ENCODE measurements at regions not wholly inside any gene's neighbourhood (a gene's known extent, or its start where the extent isn't known, plus 50 kb on each side); places are given as distances from the start of the nearest gene placed in this dataset.
A peak's percentile ranks its signal among the peaks of the same experiment; 100 is the strongest.

DNA sequence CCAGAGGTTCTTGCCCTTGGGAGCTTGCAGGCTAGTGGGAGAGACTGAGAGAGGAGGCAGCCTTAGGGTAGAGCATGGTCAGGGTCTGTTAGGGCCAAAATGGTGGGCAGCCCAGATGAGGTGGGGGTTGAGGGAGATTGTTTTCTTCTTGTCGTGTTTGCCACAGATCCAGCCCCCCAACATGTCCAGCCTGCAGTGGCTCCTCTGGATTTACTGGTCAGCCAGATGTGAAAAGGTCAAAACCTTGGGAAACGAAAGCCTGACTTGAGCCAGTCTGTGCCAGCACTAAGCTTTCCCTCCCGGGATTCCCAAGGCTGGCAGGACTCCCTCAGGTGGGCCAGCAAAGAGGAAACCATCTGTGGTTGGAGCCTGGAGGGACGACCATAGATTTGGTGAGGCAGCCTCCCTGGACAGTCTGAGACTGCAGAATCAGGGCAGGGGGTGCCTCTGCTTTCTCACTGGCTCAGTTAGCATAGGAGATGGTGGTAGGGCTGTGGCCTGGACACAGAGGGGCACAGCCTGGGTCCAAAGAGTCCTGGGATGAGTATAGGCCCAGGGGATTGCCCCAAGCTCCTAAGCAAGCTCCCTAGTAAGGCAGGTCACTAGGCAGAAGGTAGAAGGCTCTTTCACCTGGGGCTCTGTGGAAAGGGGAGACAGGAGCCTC is 51.2 kb upstream of the PRR23C start:
- Mint-ChIP-seq H3K36me3 (no peaks in the 10 kb centered on the region), H3K4me1 (no peaks in the 10 kb centered on the region)
- DNase-seq = no peak

DNA sequence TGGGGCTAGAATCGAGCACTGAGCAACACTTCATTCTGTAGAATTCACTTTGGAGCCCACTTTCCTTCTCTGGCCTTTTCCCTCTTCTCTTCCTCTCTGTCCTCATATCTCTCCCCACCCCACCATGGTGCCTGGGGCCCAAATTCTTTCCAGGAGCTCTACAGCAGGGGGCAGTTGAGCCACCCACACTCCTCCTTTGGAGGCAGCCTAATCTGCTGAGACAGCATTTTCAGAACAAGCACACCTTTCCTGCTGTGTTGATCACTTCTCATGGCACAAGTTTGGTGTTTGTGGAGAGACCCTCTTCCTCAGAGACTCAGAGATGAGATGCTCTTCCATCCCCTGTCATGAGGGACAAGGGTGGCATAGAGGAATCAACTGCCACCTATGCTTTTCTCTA is 52.0 kb upstream of the PRR23C start:
- Mint-ChIP-seq H3K9me3 (peaks cover 9 to 14% of the 10 kb centered on the region in 2 donors), H3K27ac (no peak overlapping the region), H3K4me3 (no peak overlapping the region), H3K36me3 (no peaks in the 10 kb centered on the region), H3K4me1 (no peaks in the 10 kb centered on the region), H3K27me3 (peaks cover 13 to 19% of the 10 kb centered on the region in 2 donors)
- no peak for DNase-seq
- no peak for ATAC-seq (replicated peaks)

More for the DNA sequence above, 51.2 kb upstream of the PRR23C start:
- Mint-ChIP-seq H3K4me3 (no peak overlapping the region), H3K27me3 (peaks cover 13 to 19% of the 10 kb centered on the region in 2 donors), H3K27ac (no peak overlapping the region), H3K9me3 (peaks cover 9 to 14% of the 10 kb centered on the region in 2 donors)
- ATAC-seq (replicated peaks) = peak in 1 of 2 donors; percentile 5

DNA sequence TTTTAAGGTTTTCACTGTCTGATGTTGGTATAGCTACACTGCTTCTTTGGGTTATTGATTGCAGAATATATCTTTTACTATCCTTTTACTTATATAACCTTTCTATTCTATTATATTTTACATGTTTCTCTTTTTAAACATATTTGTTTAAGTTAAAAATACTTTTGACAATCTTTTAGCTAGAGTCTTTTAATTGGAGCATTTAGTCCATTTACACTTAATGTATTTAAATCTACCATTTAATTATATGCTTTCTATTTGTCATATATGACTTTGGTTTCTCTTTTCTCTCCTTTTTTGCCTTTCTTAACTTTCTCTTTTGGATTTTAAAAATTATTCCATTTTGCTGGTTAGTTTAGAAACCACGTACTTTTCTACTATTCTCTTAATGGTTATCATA is 53.7 kb upstream of the PRR23C start:
- H3K4me3 Mint-ChIP-seq = no peak overlapping the region
- peaks cover 12 to 22% of the 10 kb centered on the region in 2 donors for H3K27me3 Mint-ChIP-seq
- peaks cover 4 to 9% of the 10 kb centered on the region in 2 donors for H3K9me3 Mint-ChIP-seq
- H3K4me1 Mint-ChIP-seq = no peaks in the 10 kb centered on the region
- H3K36me3 Mint-ChIP-seq = no peaks in the 10 kb centered on the region
- no peak for ATAC-seq (replicated peaks)
- no peak for DNase-seq
- no peak overlapping the region for H3K27ac Mint-ChIP-seq

DNA sequence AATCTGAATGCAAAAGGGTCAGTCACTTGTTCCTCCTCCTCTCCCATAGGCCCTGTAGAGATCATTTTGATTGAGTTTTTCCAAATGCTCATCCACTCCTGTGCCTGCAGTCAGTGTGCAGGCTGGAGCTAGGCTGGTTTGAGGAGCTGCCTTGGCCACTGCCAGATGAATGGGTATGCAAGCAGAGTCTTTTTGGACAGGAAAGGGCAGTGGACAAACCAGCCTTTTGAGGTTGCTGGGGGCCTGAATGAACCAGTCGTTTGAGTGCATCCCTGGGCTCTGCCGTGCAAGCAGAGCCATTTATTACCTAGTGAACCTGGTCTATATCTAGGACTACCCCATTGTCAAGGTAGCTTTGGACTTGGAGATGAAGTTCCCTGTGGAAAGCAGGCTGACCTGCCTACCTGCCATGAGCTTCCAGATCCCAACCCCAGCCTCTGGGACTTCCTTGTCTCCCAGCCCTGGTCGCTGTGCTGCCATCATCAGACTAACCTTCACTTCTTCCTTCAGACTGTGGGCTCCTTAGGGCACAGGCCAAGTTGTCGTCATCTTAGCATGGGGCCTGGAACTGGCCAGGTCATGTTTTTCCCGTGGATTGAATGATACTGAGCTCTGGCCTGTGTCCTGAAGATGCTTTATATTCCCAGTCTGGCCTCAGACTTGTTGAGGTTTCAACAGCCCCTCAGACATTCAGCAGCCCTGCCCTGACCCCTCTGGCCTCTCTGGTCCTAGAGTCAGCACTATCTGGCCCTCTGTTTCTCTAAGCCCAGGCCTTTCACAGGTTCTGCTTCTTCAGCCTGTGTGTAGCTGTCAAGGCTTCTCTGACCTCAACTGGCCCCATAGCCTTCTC is 55.5 kb upstream of the PRR23C start:
- H3K4me1 Mint-ChIP-seq = no peaks in the 10 kb centered on the region
- ATAC-seq (replicated peaks) (no peak), DNase-seq (no peak)
- H3K27ac Mint-ChIP-seq = no peak overlapping the region
- H3K36me3 Mint-ChIP-seq = no peaks in the 10 kb centered on the region
- H3K9me3 Mint-ChIP-seq = peaks cover 2 to 4% of the 10 kb centered on the region in 2 donors
- H3K4me3 Mint-ChIP-seq = no peak overlapping the region
- H3K27me3 Mint-ChIP-seq = peaks cover 12 to 13% of the 10 kb centered on the region in 2 donors

DNA sequence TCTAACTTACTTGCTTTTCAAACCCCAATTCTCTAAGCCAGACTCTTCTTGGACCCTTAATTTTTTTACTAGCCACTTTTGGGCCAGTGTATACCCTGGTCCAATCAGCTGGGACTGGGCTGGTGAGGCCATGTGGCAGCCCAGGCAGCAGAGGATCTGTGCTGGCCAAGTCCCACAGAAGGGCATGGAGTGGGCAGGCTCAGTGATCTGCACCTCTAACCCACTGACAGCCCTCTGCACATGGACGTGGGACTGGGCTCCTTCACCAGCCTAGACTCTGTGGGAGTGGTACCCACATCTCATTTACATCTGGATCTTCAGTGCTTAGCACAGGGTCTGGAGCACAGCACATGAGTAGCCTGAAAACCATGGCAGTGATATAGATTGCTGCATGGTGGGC is 56.1 kb upstream of the PRR23C start:
- no peak for DNase-seq
- H3K4me1 Mint-ChIP-seq = no peaks in the 10 kb centered on the region
- peak in 1 of 2 donors; percentile 21 for ATAC-seq (replicated peaks)
- no peak overlapping the region for H3K4me3 Mint-ChIP-seq
- peaks cover 2 to 4% of the 10 kb centered on the region in 2 donors for H3K9me3 Mint-ChIP-seq
- H3K36me3 Mint-ChIP-seq = no peaks in the 10 kb centered on the region
- H3K27me3 Mint-ChIP-seq = peaks cover 13 to 16% of the 10 kb centered on the region in 2 donors
- no peak overlapping the region for H3K27ac Mint-ChIP-seq

DNA sequence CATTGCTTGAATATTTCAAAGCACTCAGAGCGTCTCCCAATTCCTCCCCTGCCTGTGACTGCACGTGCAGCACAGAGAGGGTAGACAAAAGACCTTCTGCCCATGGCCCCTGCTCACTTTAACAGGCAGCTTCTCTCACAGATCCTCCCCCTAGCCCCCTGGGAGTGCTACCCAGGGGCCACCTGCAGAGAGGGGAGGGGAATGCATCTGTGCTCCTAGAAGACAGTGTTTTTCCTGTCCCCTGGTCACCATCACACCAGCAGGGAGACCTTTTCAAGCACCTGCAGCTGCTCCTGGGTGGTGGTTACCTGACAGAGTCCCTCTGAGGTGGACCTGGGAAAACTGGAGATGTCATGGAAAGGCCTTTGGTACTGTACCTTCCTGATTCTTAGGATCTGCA is 56.7 kb upstream of the PRR23C start:
- H3K9me3 Mint-ChIP-seq = peaks cover 2 to 4% of the 10 kb centered on the region in 2 donors
- H3K36me3 Mint-ChIP-seq = no peaks in the 10 kb centered on the region
- no peaks in the 10 kb centered on the region for H3K4me1 Mint-ChIP-seq
- DNase-seq = no peak
- H3K27me3 Mint-ChIP-seq = peaks cover 13 to 18% of the 10 kb centered on the region in 2 donors
- no peak overlapping the region for H3K4me3 Mint-ChIP-seq
- ATAC-seq (replicated peaks) = no peak
- no peak overlapping the region for H3K27ac Mint-ChIP-seq

DNA sequence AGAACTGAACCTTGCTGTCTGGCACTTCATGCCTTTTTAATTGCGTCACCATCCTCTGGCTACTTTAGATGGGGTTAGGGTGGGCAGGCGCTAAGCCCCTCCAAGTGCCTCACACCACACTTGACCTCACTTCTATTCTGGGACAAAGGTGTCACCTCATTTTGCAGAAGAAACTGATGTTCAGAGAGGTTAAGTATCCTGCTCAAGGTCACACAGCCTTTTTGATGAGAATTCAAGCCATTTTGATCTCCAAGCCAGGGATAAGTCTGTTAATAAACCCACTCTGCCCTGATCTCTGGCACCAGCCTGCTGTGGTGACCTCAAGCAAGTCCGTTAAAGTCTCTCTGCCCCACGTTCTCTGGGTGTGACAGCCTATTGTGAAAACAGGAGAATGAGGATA is 58.8 kb upstream of the PRR23C start:
- Mint-ChIP-seq H3K27me3 (peaks cover 9 to 13% of the 10 kb centered on the region in 2 donors), H3K9me3 (peaks cover 0 to 3% of the 10 kb centered on the region in 2 donors), H3K36me3 (no peaks in the 10 kb centered on the region), H3K4me1 (no peaks in the 10 kb centered on the region), H3K4me3 (no peak overlapping the region), H3K27ac (no peak overlapping the region)
- DNase-seq (no peak), ATAC-seq (replicated peaks) (no peak)

DNA sequence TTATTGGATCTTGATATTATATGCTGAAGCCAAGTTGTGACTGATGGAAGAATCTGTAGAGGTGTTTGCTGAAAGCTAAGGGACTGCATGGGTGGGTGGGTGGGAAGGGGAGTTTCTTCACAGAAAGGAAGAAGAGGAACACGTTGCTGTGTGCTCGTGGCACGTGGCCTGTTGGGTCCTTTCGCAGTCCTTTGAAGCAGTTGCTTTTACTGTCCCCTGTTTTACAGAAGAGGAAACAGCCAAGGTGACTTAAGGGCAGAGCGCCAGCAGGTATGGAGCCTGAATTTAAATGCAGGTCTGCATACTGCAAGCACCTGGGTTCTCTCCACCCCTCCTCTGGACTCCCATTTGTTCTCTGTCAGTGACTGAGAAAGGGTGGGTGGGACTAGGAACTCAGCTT is 59.4 kb upstream of the PRR23C start:
- Mint-ChIP-seq H3K27me3 (peaks cover 9 to 13% of the 10 kb centered on the region in 2 donors), H3K4me1 (no peaks in the 10 kb centered on the region)

DNA sequence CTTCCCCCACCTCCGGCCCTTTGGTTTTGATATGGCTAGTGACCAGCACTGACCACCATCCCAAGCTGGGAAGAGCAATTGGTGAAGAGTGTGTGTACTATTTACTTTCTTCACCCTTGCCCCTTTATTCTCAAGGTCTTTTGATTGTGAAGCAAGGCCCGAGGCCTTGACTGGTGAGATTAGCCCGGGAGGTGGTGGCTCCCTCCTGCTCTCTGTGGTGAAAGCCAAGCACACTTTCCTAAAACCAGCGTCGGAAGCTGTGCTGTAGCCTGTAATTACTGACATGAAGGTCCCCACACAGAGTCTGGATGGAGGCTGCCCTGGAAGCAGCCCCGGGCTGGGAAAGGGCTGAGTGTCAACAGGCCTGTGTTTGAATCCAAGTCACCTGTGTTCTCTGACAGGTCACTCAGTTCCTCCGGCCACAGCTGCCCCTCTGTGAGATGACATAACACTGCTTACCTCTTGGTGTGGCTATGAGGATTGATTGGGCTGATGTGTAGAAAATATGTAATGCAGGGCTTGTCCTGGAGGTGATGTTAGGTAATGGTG is 60.5 kb upstream of the PRR23C start:
- no peaks in the 10 kb centered on the region for H3K4me1 Mint-ChIP-seq
- no peak overlapping the region for H3K4me3 Mint-ChIP-seq
- H3K36me3 Mint-ChIP-seq = no peaks in the 10 kb centered on the region
- H3K27ac Mint-ChIP-seq = no peak overlapping the region
- ATAC-seq (replicated peaks) (no peak), DNase-seq (no peak)
- H3K9me3 Mint-ChIP-seq = no peaks in the 10 kb centered on the region
- H3K27me3 Mint-ChIP-seq = peaks cover 9 to 13% of the 10 kb centered on the region in 2 donors

More for the DNA sequence above, 59.4 kb upstream of the PRR23C start:
- H3K9me3 Mint-ChIP-seq = no peaks in the 10 kb centered on the region
- no peak overlapping the region for H3K4me3 Mint-ChIP-seq
- ATAC-seq (replicated peaks) (no peak), DNase-seq (no peak)
- no peak overlapping the region for H3K27ac Mint-ChIP-seq
- no peaks in the 10 kb centered on the region for H3K36me3 Mint-ChIP-seq

DNA sequence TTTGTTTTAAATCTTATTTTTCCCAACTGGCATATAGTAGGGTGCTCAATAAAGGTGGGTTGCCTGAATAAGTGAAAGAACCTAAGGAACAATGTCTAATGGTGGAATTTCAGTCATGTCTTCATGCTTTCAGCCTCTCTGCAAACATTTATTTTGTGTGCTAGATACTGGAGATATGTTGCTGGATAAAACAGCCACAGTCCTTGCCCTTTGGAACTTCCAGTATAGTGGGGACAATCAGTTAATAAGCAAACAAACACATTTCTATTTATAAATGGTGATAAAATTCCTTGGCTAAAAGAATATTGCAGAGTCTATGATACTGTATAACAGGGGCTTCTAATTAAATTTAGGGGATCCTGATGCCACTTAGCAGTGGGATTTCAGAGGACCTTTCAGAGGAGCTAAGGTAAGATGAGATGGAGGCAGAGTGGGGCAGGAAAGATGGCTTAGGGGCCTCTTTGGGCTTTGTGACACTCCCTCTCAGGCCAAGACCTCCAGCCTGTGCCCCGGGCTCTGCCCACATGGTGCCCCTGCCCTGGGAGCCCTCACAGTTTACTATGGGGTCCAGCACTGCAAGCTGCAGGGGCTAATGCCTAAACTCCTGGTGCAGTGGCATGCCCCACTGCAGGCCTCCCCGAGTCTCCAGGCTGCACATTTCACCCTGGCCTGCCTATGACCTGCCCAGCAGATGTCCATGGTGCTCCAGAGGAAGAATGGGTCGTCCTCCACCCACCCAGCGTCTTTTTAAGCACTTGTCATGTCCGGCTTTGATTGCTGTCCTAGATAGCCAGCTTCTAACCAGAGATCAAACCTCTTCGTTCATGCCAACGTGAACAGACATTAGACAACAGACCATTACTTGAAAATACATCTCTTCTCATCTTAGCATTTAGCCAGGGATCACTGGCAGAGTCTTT is 61.6 kb upstream of the PRR23C start:
- H3K27me3 Mint-ChIP-seq = peaks cover 13 to 17% of the 10 kb centered on the region in 2 donors
- no peaks in the 10 kb centered on the region for H3K4me1 Mint-ChIP-seq
- H3K36me3 Mint-ChIP-seq = no peaks in the 10 kb centered on the region
- H3K9me3 Mint-ChIP-seq = no peaks in the 10 kb centered on the region
- H3K27ac Mint-ChIP-seq = no peak overlapping the region
- H3K4me3 Mint-ChIP-seq = no peak overlapping the region
- no peak for DNase-seq
- no peak for ATAC-seq (replicated peaks)

DNA sequence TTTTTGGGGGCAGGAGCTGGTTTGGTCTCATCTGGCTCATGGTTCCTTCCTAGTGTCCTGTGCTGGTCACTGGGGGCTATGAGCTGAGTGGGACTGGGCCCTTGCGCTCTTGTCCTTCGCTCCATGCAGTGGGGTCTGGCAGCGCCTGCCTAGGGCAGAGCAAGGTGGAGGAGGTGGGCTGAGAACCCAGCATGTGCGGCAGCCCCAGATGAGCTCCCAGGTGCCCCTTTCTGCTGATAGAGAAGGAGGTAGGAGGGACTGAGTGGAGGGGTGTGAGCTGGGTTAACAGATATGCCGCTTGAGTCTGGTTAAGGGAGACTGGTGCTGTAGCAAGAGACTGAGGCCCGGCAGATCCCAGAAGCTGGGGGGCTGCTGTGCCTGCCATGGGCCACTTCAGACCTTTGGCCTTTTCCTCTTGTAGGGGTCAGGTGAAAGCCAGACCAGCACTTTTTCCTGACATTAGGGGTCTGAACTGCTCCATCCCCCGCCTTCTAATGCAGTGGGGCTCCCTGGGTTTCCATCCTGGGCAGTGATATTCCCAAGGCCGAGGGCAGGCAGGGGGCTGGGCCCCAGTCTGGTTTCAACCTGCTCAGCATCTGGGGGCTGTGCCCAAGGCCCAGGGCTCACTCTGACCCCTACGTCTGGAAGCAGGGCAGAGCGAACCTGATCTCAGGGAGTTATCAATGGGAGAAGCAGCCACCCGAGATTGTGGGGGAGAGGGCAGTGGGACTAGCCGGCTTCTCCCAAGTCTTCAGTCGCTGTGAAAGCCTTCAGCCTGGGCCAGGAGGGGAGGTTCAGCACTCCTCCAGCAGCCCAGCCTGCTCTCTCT is 62.9 kb upstream of the PRR23C start:
- DNase-seq = no peak
- peaks cover 0 to 3% of the 10 kb centered on the region in 2 donors for H3K4me1 Mint-ChIP-seq

DNA sequence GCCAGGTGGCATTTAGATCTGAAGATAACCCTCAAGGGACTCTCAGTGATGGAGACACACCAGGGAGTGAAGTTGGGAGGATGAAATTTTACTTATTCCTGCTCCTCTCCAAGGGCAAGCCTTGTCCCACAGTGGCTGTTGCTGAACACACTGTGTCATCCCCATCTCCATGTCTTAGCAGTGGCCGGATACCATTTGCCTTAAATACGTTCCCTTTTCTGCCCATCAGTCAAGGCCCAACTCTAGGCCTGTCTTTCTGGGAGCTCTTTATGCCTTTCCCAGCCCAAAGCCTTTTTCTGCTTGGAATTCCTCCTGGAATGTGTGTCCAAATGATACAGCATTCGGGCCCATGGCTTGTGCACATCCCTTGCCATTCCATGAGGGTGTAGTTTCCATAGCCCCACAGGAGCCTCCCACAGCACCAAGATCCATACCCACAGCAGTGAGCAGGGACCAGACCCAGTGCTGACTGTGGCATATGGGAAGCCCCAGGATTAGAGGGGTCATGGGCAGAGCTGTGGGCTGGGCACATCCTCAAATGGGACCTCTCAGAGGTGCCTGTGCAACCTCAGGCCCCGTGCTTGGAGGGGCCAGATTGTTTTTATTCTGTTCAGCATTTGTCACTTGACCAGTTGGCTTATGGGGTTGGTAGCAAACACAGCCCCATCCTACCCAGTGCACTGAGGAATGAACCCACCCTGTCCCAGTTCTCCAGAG is 63.7 kb upstream of the PRR23C start:
- DNase-seq (no peak), ATAC-seq (replicated peaks) (no peak)
- Mint-ChIP-seq H3K27me3 (peaks cover 28% of the 10 kb centered on the region in 2 donors), H3K9me3 (no peaks in the 10 kb centered on the region), H3K36me3 (no peaks in the 10 kb centered on the region), H3K27ac (no peak overlapping the region), H3K4me1 (peaks cover 0 to 3% of the 10 kb centered on the region in 2 donors), H3K4me3 (no peak overlapping the region)

More for the DNA sequence above, 62.9 kb upstream of the PRR23C start:
- Mint-ChIP-seq H3K9me3 (no peaks in the 10 kb centered on the region), H3K4me3 (no peak overlapping the region), H3K36me3 (no peaks in the 10 kb centered on the region), H3K27me3 (peaks cover 21 to 24% of the 10 kb centered on the region in 2 donors), H3K27ac (no peak overlapping the region)
- ATAC-seq (replicated peaks) = no peak

DNA sequence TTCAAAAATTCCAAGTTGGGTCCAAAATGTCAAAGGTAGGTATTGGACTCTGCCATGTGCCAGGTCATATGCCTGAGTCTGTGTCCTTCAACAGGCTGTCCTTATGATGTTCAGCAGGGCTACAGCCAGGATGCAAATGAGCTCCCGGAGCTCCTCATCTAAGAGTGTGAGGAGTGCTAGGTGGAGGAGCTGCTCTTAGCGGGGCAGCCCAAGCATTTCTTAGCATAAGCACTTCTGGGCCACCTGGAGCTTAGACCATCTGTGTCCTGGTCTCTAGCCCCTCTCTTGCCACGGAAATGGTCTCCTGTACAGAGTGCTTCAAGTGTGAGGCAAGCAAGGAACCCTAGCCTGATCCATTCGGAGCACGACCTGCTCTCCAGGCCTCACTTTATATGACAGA is 64.6 kb upstream of the PRR23C start:
- peaks cover 27 to 28% of the 10 kb centered on the region in 2 donors for H3K27me3 Mint-ChIP-seq
- H3K27ac Mint-ChIP-seq = no peak overlapping the region
- ATAC-seq (replicated peaks) (no peak), DNase-seq (no peak)
- H3K9me3 Mint-ChIP-seq = no peaks in the 10 kb centered on the region
- no peaks in the 10 kb centered on the region for H3K36me3 Mint-ChIP-seq
- H3K4me1 Mint-ChIP-seq = peaks cover 0 to 3% of the 10 kb centered on the region in 2 donors
- no peak overlapping the region for H3K4me3 Mint-ChIP-seq

Measured in stimulated activated naive B cell treated with anti-CD40 and anti-IgM and Interleukin-4, amounts not matched to agents 10 μg/mL and 1 μg/mL and 100 μg/mL, for 72 hours (primary cell).